GM12864 (cell line): ENCODE measurements at regions not wholly inside any gene's neighbourhood (a gene's known extent, or its start where the extent isn't known, plus 50 kb on each side); places are given as distances from the start of the nearest gene placed in this dataset.

Source experiments
- DNase-seq: peaks from one replicate; pipeline ENCODE4 v3.0.0-alpha.2; 2011; ENCODE audit warnings: low read depth
- H3K4me3 ChIP-seq: 2 replicates; pipeline ENCODE4 v1.5.1; 2011; ENCODE audit warnings: mild to moderate bottlenecking, low read depth, low read length, control low read depth
- CTCF ChIP-seq: IDR thresholded peaks from 2 replicates; pipeline ENCODE4 v1.5.1; 2011; ENCODE audit warnings: low read depth, mild to moderate bottlenecking, moderate library complexity, low read length, control low read depth, inconsistent platforms; ENCODE audit errors: missing control alignments

GRCh38 chr6:22891934-22892333, 322.6 kb downstream of the HDGFL1 start:
- TF ChIP-seq CTCF, result no peak
- DNase-seq, result no peak

GRCh38 chr6:22892452-22892851, 323.1 kb downstream of the HDGFL1 start:
- TF ChIP-seq CTCF, result no peak
- DNase-seq, result no peak
- H3K4me3 ChIP-seq, result no peak overlapping the region

More at GRCh38 chr6:22891934-22892333, 322.6 kb downstream of the HDGFL1 start:
- H3K4me3 ChIP-seq, result no peak overlapping the region

GRCh38 chr6:22896696-22897095, 327.3 kb downstream of the HDGFL1 start:
- no peak for DNase-seq
- TF ChIP-seq CTCF, result no peak
- H3K4me3 ChIP-seq, result no peak overlapping the region

- no peak overlapping the region for H3K4me3 ChIP-seq
- no peak for DNase-seq
- no peak for TF ChIP-seq CTCF
Observed at GRCh38 chr6:22899426-22899825, 330.1 kb downstream of the HDGFL1 start.

GRCh38 chr6:22903826-22904225, 334.5 kb downstream of the HDGFL1 start:
- no peak overlapping the region for H3K4me3 ChIP-seq
- no peak for TF ChIP-seq CTCF
- no peak for DNase-seq

- no peak overlapping the region for H3K4me3 ChIP-seq
- DNase-seq, result no peak
- TF ChIP-seq CTCF, result no peak
Observed at GRCh38 chr6:22904431-22904830, 335.1 kb downstream of the HDGFL1 start.

GRCh38 chr6:22906091-22906549, 336.8 kb downstream of the HDGFL1 start:
- no peak for DNase-seq
- TF ChIP-seq CTCF, result no peak
- H3K4me3 ChIP-seq, result no peak overlapping the region
